K562 (cell line): ENCODE measurements at regions not wholly inside any gene's neighbourhood (a gene's known extent, or its start where the extent isn't known, plus 50 kb on each side); places are given as distances from the start of the nearest gene placed in this dataset.

ENCODE experiments used
- ATAC-seq: fragments of 200-7000 bp; cut with Tn5 transposase; 3 replicates; pipeline ENCODE4 v1.9.1; 2020; ENCODE audit warnings: moderate library complexity
- BruUV-seq: library from RNA; stranded (reverse); fragments of 400-500 nt; replicated peaks from 2 replicates; lab custom pipeline; 2021; lab: Mats Ljungman, UMichigan
- CTCF ChIA-PET: fragments of 300-600 bp; formaldehyde crosslinking; extraction: SDS; loops from one replicate; lab custom pipeline; 2021; ENCODE audit warnings: low intra/inter-chr PET ratio; lab: Yijun Ruan, JAX
- POLR2A ChIA-PET: fragments of 300-600, 350-650 bp; sonication (Branson Sonifier 250); formaldehyde crosslinking; extraction: SDS; loops from one replicate; lab custom pipeline; 2021; ENCODE audit warnings: antibody characterized with exemption, inconsistent platforms; lab: Yijun Ruan, JAX
- DNase-seq, 4 experiments: peaks; one replicate each; pipeline versions ENCODE4 v3.0.0 to v3.0.0-alpha.2; 2011 to 2018; ENCODE audit warnings: low spot score in 3 of 4, mixed read lengths in 3 of 4; ENCODE audit errors: extremely low read depth in 1 of 4
- FAIRE-seq: peaks from 2 replicates; lab custom pipeline; 2011; peaks lifted over from hg19 to GRCh38; lab: Jason Lieb, UNC
- H2AFZ ChIP-seq: 2 replicates; pipeline ENCODE4 v1.6.0; 2011; ENCODE audit warnings: low read depth, low read length, control low read depth, inconsistent platforms
- H3K27ac ChIP-seq: fragments of 200-600 bp; 3 replicates; pipeline ENCODE4 v1.8.0; 2011; ENCODE audit warnings: low read depth, mild to moderate bottlenecking, control low read depth, inconsistent platforms, low read length, moderate library complexity, mixed read lengths; ENCODE audit errors: extremely low read depth
- H3K27me3 ChIP-seq, 2 experiments: fragments of 300-600 bp in 1 of 2; 2 replicates in 1 of 2; 3 replicates in 1 of 2; pipeline versions ENCODE4 v1.6.0 to v1.8.0; 2011; ENCODE audit warnings: inconsistent platforms in 2 of 2, low read length in 2 of 2, mild to moderate bottlenecking in 1 of 2, mixed read lengths in 1 of 2, moderate library complexity in 1 of 2; ENCODE audit not compliant: control insufficient read depth in 2 of 2, insufficient read depth in 2 of 2
- H3K36me3 ChIP-seq: fragments of 300-600 bp; 3 replicates; pipeline ENCODE4 v1.8.0; 2011; ENCODE audit warnings: mild to moderate bottlenecking, low read length, inconsistent platforms; ENCODE audit not compliant: control insufficient read depth, insufficient read depth
- H3K4me1 ChIP-seq, 2 experiments: fragments of 200-600 bp in 1 of 2; replicated peaks in 1 of 2; 2 replicates in 1 of 2; 3 replicates in 1 of 2; pipeline versions ENCODE4 v1.5.1 to v1.8.0; 2011; ENCODE audit warnings: inconsistent platforms in 2 of 2, low read length in 2 of 2, mild to moderate bottlenecking in 1 of 2, mixed read lengths in 1 of 2, moderate library complexity in 1 of 2; ENCODE audit not compliant: control insufficient read depth in 2 of 2, insufficient read depth in 2 of 2
- H3K4me2 ChIP-seq: 2 replicates; pipeline ENCODE4 v1.6.1; 2011; ENCODE audit warnings: low read length, control low read depth, inconsistent platforms, mixed read lengths; ENCODE audit not compliant: insufficient read depth
- H3K4me3 ChIP-seq: fragments of 200-600 bp; sonication (generic), shearing (Covaris generic); 2 replicates; pipeline ENCODE4 v1.5.1; 2016; ENCODE audit warnings: control low read depth, inconsistent platforms
- H3K79me2 ChIP-seq: fragments of 200-600 bp; 3 replicates; pipeline ENCODE4 v1.8.0; 2011; ENCODE audit warnings: low read length, inconsistent platforms; ENCODE audit not compliant: control insufficient read depth, insufficient read depth
- H3K9ac ChIP-seq, 2 experiments: 2 replicates each; pipeline versions ENCODE4 v1.6.0 to v1.6.1; 2011; ENCODE audit warnings: low read depth in 2 of 2, low read length in 2 of 2, control low read depth in 1 of 2, inconsistent platforms in 1 of 2, mild to moderate bottlenecking in 1 of 2, mixed read lengths in 1 of 2; ENCODE audit not compliant: insufficient read depth in 1 of 2
- H3K9me1 ChIP-seq: one replicate; pipeline ENCODE4 v1.6.0; 2011; ENCODE audit warnings: inconsistent platforms, mild to moderate bottlenecking, low read length, moderate library complexity; ENCODE audit not compliant: control insufficient read depth, insufficient read depth
- H3K9me3 ChIP-seq: replicated peaks from 2 replicates; pipeline ENCODE4 v1.5.1; 2011; ENCODE audit warnings: low read depth, low read length, inconsistent platforms; ENCODE audit not compliant: control insufficient read depth, insufficient read depth
- H4K20me1 ChIP-seq: replicated peaks from 2 replicates; pipeline ENCODE4 v1.6.1; 2011; ENCODE audit warnings: low read length, inconsistent platforms, mixed read lengths; ENCODE audit not compliant: control insufficient read depth, insufficient read depth
- DDX20 ChIP-seq: fragments of 450-650 bp; IDR thresholded peaks from 2 replicates; pipeline ENCODE4 v1.6.1; 2016; ENCODE audit warnings: missing genetic modification characterization, low read depth, mild to moderate bottlenecking, missing compliant biosample characterization, moderate library complexity
- FOXK1 ChIP-seq: sonication (generic); formaldehyde crosslinking; IDR thresholded peaks from 2 replicates; pipeline ENCODE4 v1.8.0; 2022; ENCODE audit warnings: missing genetic modification reagents, mild to moderate bottlenecking, borderline replicate concordance
- GABPA ChIP-seq: fragments of 200-800 bp; sonication (Bioruptor generic); conservative IDR thresholded peaks from 2 replicates; pipeline ENCODE4 v1.6.1; 2016; ENCODE audit warnings: low read depth, missing genetic modification characterization, missing compliant biosample characterization
- ILK ChIP-seq: fragments of 450-650 bp; IDR thresholded peaks from 2 replicates; pipeline ENCODE4 v1.6.1; 2016; ENCODE audit warnings: missing genetic modification characterization, low read depth, mild to moderate bottlenecking, missing compliant biosample characterization, moderate library complexity, borderline replicate concordance
- MBD1 ChIP-seq: fragments of 250-450 bp; sonication (Bioruptor Pico); IDR thresholded peaks from 2 replicates; pipeline ENCODE4 v1.8.0; 2022; ENCODE audit warnings: inconsistent platforms
- MECOM ChIP-seq: fragments of 250-450 bp; sonication (Bioruptor Pico); IDR thresholded peaks from 2 replicates; pipeline ENCODE4 v1.8.0; 2022; ENCODE audit warnings: inconsistent platforms
- MLX ChIP-seq, 2 experiments: fragments of 450-650 bp in 1 of 2; sonication (generic) in 1 of 2; formaldehyde crosslinking; conservative IDR thresholded peaks; 2 replicates each; pipeline versions ENCODE4 v1.4.0 to v1.8.1; 2020 to 2022; ENCODE audit warnings: mild to moderate bottlenecking in 1 of 2, missing genetic modification reagents in 1 of 2
- NELFE ChIP-seq: IDR thresholded peaks from 2 replicates; pipeline ENCODE4 v1.6.1; 2011; ENCODE audit warnings: mild to moderate bottlenecking; ENCODE audit not compliant: insufficient read depth, insufficient read length
- NFATC3 ChIP-seq: fragments of 450-650 bp; IDR thresholded peaks from 2 replicates; pipeline ENCODE4 v1.6.1; 2017; ENCODE audit warnings: mild to moderate bottlenecking
- NRF1 ChIP-seq, 2 experiments: fragments of 450-650 bp; IDR thresholded peaks in 1 of 2; conservative IDR thresholded peaks in 1 of 2; 2 replicates each; pipeline ENCODE4 v1.6.1; 2014; ENCODE audit warnings: mild to moderate bottlenecking in 2 of 2
- TAF1 ChIP-seq: IDR thresholded peaks from 2 replicates; pipeline ENCODE4 v1.6.1; 2011; ENCODE audit warnings: mild to moderate bottlenecking, low read length, moderate library complexity; ENCODE audit not compliant: insufficient read depth, control insufficient read depth, severe bottlenecking; ENCODE audit errors: extremely low read depth
- TBP ChIP-seq: optimal IDR thresholded peaks from 2 replicates; pipeline ENCODE3; 2011; ENCODE audit warnings: low read depth, low read length, improper control_type of control experiment
- TRIM28 ChIP-seq: fragments of 450-650 bp; IDR thresholded peaks from 2 replicates; pipeline ENCODE4 v1.6.1; 2017
- ZFX ChIP-seq: sonication (generic); formaldehyde crosslinking; IDR thresholded peaks from 2 replicates; pipeline ENCODE4 v1.8.0; 2022; ENCODE audit warnings: mild to moderate bottlenecking, missing genetic modification reagents, moderate library complexity
- ZNF124 ChIP-seq: sonication (generic); formaldehyde crosslinking; IDR thresholded peaks from 2 replicates; pipeline ENCODE4 v1.8.1; 2022; ENCODE audit warnings: missing genetic modification reagents
- ZNF197 ChIP-seq: fragments of 200-800 bp; sonication (Bioruptor generic); IDR thresholded peaks from 2 replicates; pipeline ENCODE4 v1.6.1; 2016; ENCODE audit warnings: low read depth, missing genetic modification characterization, missing compliant biosample characterization
- ZNF239 ChIP-seq: fragments of 250-450 bp; sonication (Bioruptor Pico); IDR thresholded peaks from 2 replicates; pipeline ENCODE4 v1.4.0; 2020; ENCODE audit warnings: mild to moderate bottlenecking
- ZNF431 ChIP-seq: sonication (generic); formaldehyde crosslinking; IDR thresholded peaks from 2 replicates; pipeline ENCODE4 v1.8.0; 2022; ENCODE audit warnings: mild to moderate bottlenecking, missing genetic modification reagents
- WGBS: fragments of 100-300 bp; shearing (Covaris generic); methylation state at CpG from one replicate; pipeline ENCODE4 v1.1.6; 2016; ENCODE audit warnings: low coverage, mixed read lengths; ENCODE audit not compliant: insufficient coverage; ENCODE audit errors: missing lambda C conversion rate; 5-methylcytosine and 5-hydroxymethylcytosine counted together
- in situ Hi-C: fragments of 300-500 bp; cut with MboI; formaldehyde crosslinking; loops from 4 replicates; pipeline ENCODE4 v1.15.0; 2018; ENCODE audit warnings: inconsistent platforms, mixed read lengths
- intact Hi-C: fragments of 100-400 bp; cut with micrococcal nuclease; formaldehyde crosslinking; loops from 2 replicates; pipeline ENCODE4 v1.14.2; 2022

DNA sequence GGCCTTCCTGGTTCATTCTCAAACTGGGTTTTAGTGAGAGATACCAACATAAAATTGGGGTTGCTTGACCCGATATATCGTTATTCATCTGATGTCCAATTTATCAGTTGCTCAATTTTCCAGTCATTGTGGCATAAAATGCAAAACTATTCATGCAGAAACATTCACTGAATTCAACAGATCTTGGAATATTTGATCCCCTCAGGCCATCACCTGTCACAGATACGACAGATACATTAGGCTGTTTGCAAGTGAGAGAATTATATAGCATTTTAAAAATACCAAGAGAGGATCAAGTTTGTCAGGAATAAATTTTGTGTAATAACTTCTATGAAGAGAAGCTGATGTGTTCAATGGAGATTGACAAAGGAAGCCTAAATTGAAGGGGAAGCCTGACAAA is 67.1 kb downstream of the MAP10 start:
- peaks cover 5 to 16% of the 10 kb centered on the region in 2 experiments; a peak in 3 of 5 replicates for H3K27me3 ChIP-seq
- 7% methylated on average over 3 of the region's 3 CpGs for WGBS
- no TSS peak for BruUV-seq

More for the DNA sequence above, 67.1 kb downstream of the MAP10 start:
- no peak for DNase-seq
- H3K4me3 ChIP-seq, result no peak overlapping the region
- H3K9me1 ChIP-seq, result no peaks in the 10 kb centered on the region
- TF ChIP-seq ZNF239 (no peak), MECOM (no peak), TRIM28 (no peak), NELFE (no peak), TAF1 (no peak), ZNF197 (no peak), GABPA (tag) (no peak), ZFX (no peak), ZNF431 (no peak), DDX20 (tag) (no peak), MLX (CRISPR knock-in tag; conservative IDR thresholded peaks at IDR 0.05) (no peak), ILK (no peak), MBD1 (CRISPR knock-in tag) (no peak), FOXK1 (CRISPR knock-in tag) (no peak), ZNF124 (no peak), TBP (no peak), NFATC3 (no peak), NRF1 (conservative IDR thresholded peaks at IDR 0.05 in 1 of 2, IDR thresholded peaks at IDR 0.05 in 1 of 2) (no peak)
- H3K36me3 ChIP-seq, result no peaks in the 10 kb centered on the region
- ATAC-seq, result no peak
- no peak overlapping the region for H3K9ac ChIP-seq
- H3K9me3 ChIP-seq, result no peaks in the 10 kb centered on the region
- H3K27ac ChIP-seq, result no peak overlapping the region
- H3K79me2 ChIP-seq, result no peaks in the 10 kb centered on the region
- ChIA-PET CTCF (no interaction called here), POLR2A (interaction anchor here (0.8 kb wide), 1 partner anchor 9 kb away, joined by 3 read pairs; no protein-coding TSS in a partner anchor)
- no peak for FAIRE-seq
- intact Hi-C loops (no loop called here), in situ Hi-C loops (no loop called here)
- no peak overlapping the region for H3K4me2 ChIP-seq
- peaks cover 0 to 6% of the 10 kb centered on the region in 2 experiments; a peak in 1 of 5 replicates for H3K4me1 ChIP-seq
- H2AFZ ChIP-seq, result no peak overlapping the region
- peaks cover 4% of the 10 kb centered on the region; the same call in 1 of the 2 replicates for H4K20me1 ChIP-seq
